Loucy (cell line): ENCODE measurements at regions not wholly inside any gene's neighbourhood (a gene's known extent, or its start where the extent isn't known, plus 50 kb on each side); places are given as distances from the start of the nearest gene placed in this dataset.

Source experiments
- CTCF ChIP-seq: fragments of 200-600 bp; sonication (generic); conservative IDR thresholded peaks from 2 replicates; pipeline ENCODE4 v1.5.1; 2014; ENCODE audit warnings: mild to moderate bottlenecking, antibody characterized with exemption, low read length
- EZH2phosphoT487 ChIP-seq: fragments of 200-600 bp; IDR thresholded peaks from 2 replicates; pipeline ENCODE4 v1.6.1; 2018; ENCODE audit warnings: antibody characterized with exemption, mild to moderate bottlenecking, moderate library complexity, borderline replicate concordance

- no peak for TF ChIP-seq CTCF
- no peak for TF ChIP-seq EZH2phosphoT487
Observed at GRCh38 chr15:61712129-61712759, 348.0 kb downstream of the VPS13C start.
